ENCODE measurements at regions not wholly inside any gene's neighbourhood (a gene's known extent, or its start where the extent isn't known, plus 50 kb on each side); places are given as distances from the start of the nearest gene placed in this dataset.

GRCh38 chr14:34356264-34356654, 105.8 kb downstream of the SPTSSA start:
- Histone ChIP-seq H3K36me3 (replicated peaks) (no peaks in the 10 kb centered on the region), H3K27ac (no peak overlapping the region), H3K4me3 (ENCODE audit: low read depth, low read length) (no peak overlapping the region), H3K27me3 (replicated peaks) (no peaks in the 10 kb centered on the region)
- DNase-seq, result no peak
- in situ Hi-C loops (cut with HindIII; ENCODE audit: low pct_ligation_motif_present, low sequenced_read_pairs), result no loop called here
- no peak for TF ChIP-seq CTCF (IDR thresholded peaks at IDR 0.05; ENCODE audit: low read depth, low read length, missing control alignments)

- peak; percentile 57 for DNase-seq
- Histone ChIP-seq H3K4me3 (ENCODE audit: low read depth, low read length) (no peak overlapping the region), H3K36me3 (replicated peaks) (no peaks in the 10 kb centered on the region), H3K27ac (no peak overlapping the region), H3K27me3 (replicated peaks) (no peaks in the 10 kb centered on the region)
- in situ Hi-C loops (cut with HindIII; ENCODE audit: low pct_ligation_motif_present, low sequenced_read_pairs), result no loop called here
- no peak for TF ChIP-seq CTCF (IDR thresholded peaks at IDR 0.05; ENCODE audit: low read depth, low read length, missing control alignments)
These were observed 106.3 kb downstream of the SPTSSA start for GRCh38 chr14:34355584-34356263.

- in situ Hi-C loops (cut with HindIII; ENCODE audit: low pct_ligation_motif_present, low sequenced_read_pairs), result no loop called here
These were observed 107.5 kb downstream of the SPTSSA start for GRCh38 chr14:34354556-34354955.

GRCh38 chr14:34350903-34351302, 111.1 kb downstream of the SPTSSA start:
- no peak for DNase-seq
- in situ Hi-C loops (cut with HindIII; ENCODE audit: low pct_ligation_motif_present, low sequenced_read_pairs), result no loop called here
- H3K36me3 ChIP-seq (replicated peaks), result no peaks in the 10 kb centered on the region
- H3K27ac ChIP-seq, result no peak overlapping the region
- no peaks in the 10 kb centered on the region for H3K27me3 ChIP-seq (replicated peaks)
- TF ChIP-seq CTCF (IDR thresholded peaks at IDR 0.05; ENCODE audit: low read depth, low read length, missing control alignments), result no peak
- H3K4me3 ChIP-seq (ENCODE audit: low read depth, low read length), result no peak overlapping the region

More at GRCh38 chr14:34354556-34354955, 107.5 kb downstream of the SPTSSA start:
- H3K27me3 ChIP-seq (replicated peaks), result no peaks in the 10 kb centered on the region
- H3K27ac ChIP-seq, result no peak overlapping the region
- DNase-seq, result no peak
- no peaks in the 10 kb centered on the region for H3K36me3 ChIP-seq (replicated peaks)
- H3K4me3 ChIP-seq (ENCODE audit: low read depth, low read length), result no peak overlapping the region
- TF ChIP-seq CTCF (IDR thresholded peaks at IDR 0.05; ENCODE audit: low read depth, low read length, missing control alignments), result no peak

- TF ChIP-seq CTCF (IDR thresholded peaks at IDR 0.05; ENCODE audit: low read depth, low read length, missing control alignments), result no peak
- H3K36me3 ChIP-seq (replicated peaks), result no peaks in the 10 kb centered on the region
- H3K27me3 ChIP-seq (replicated peaks), result no peaks in the 10 kb centered on the region
- in situ Hi-C loops (cut with HindIII; ENCODE audit: low pct_ligation_motif_present, low sequenced_read_pairs), result no loop called here
- H3K27ac ChIP-seq, result no peak overlapping the region
- DNase-seq, result no peak
- H3K4me3 ChIP-seq (ENCODE audit: low read depth, low read length), result no peak overlapping the region
These were observed 113.4 kb downstream of the SPTSSA start for GRCh38 chr14:34348592-34348991.

- in situ Hi-C loops (cut with HindIII; ENCODE audit: low pct_ligation_motif_present, low sequenced_read_pairs), result no loop called here
- H3K27me3 ChIP-seq (replicated peaks), result no peaks in the 10 kb centered on the region
- no peak for TF ChIP-seq CTCF (IDR thresholded peaks at IDR 0.05; ENCODE audit: low read depth, low read length, missing control alignments)
- no peak for DNase-seq
- H3K4me3 ChIP-seq (ENCODE audit: low read depth, low read length), result no peak overlapping the region
- H3K27ac ChIP-seq, result no peak overlapping the region
- no peaks in the 10 kb centered on the region for H3K36me3 ChIP-seq (replicated peaks)
These were observed 114.4 kb downstream of the SPTSSA start for GRCh38 chr14:34347683-34348082.

Data from brain microvascular endothelial cell (primary cell).